ENCODE measurements at regions not wholly inside any gene's neighbourhood (a gene's known extent, or its start where the extent isn't known, plus 50 kb on each side); places are given as distances from the start of the nearest gene placed in this dataset.

GRCh38 chr1:38132681-38133080 lies 86.1 kb upstream of the POU3F1 start:
- TF ChIP-seq CTCF (IDR thresholded peaks at IDR 0.05) (no peak), ETV6 (CRISPR knock-in tag; IDR thresholded peaks at IDR 0.05) (no peak), E2F4 (CRISPR knock-in tag; IDR thresholded peaks at IDR 0.05; ENCODE audit: borderline replicate concordance, low read depth) (no peak), CREB1 (CRISPR knock-in tag; IDR thresholded peaks at IDR 0.05) (no peak), ARID4B (CRISPR knock-in tag; IDR thresholded peaks at IDR 0.05; ENCODE audit: borderline replicate concordance) (no peak), ESRRA (CRISPR knock-in tag; IDR thresholded peaks at IDR 0.05; ENCODE audit: borderline replicate concordance) (no peak), ZNF121 (CRISPR knock-in tag; IDR thresholded peaks at IDR 0.05) (no peak), SP1 (CRISPR knock-in tag; conservative IDR thresholded peaks at IDR 0.05) (no peak), ATF2 (CRISPR knock-in tag; IDR thresholded peaks at IDR 0.05; ENCODE audit: borderline replicate concordance, low read depth) (no peak), JUN (CRISPR knock-in tag; IDR thresholded peaks at IDR 0.05) (no peak), ZNF138 (CRISPR knock-in tag; conservative IDR thresholded peaks at IDR 0.05) (no peak), SOX15 (CRISPR knock-in tag; IDR thresholded peaks at IDR 0.05) (no peak), CREM (CRISPR knock-in tag; IDR thresholded peaks at IDR 0.05) (no peak)

Measured in WTC11 (cell line).